Common myeloid progenitor, CD34-positive (primary cell): ENCODE measurements at regions not wholly inside any gene's neighbourhood (a gene's known extent, or its start where the extent isn't known, plus 50 kb on each side); places are given as distances from the start of the nearest gene placed in this dataset.

Source experiments
- CTCF ChIA-PET: fragments of 350-600 bp; sonication (Branson Sonifier 250); formaldehyde crosslinking; loops from one replicate; lab custom pipeline; 2021; ENCODE audit warnings: antibody characterized with exemption; lab: Charles Lee
- POLR2A ChIA-PET: fragments of 350-600 bp; sonication (Branson Sonifier 250); formaldehyde crosslinking; loops from one replicate; lab custom pipeline; 2021; ENCODE audit warnings: antibody characterized with exemption; lab: Charles Lee
- DNase-seq, 3 donors: peaks; one replicate each; pipeline versions ENCODE4 v3.0.0 to v3.0.0-alpha.2; 2013
- H3K27ac ChIP-seq, 2 experiments: 1 replicate in 1 of 2; 2 replicates in 1 of 2; pipeline ENCODE4 v1.7.0; 2013; ENCODE audit warnings: inconsistent platforms in 2 of 2, low read length in 2 of 2, mild to moderate bottlenecking in 2 of 2, low read depth in 1 of 2, moderate library complexity in 1 of 2; ENCODE audit not compliant: severe bottlenecking in 2 of 2, insufficient read depth in 1 of 2, poor library complexity in 1 of 2
- H3K27me3 ChIP-seq, 5 experiments: replicated peaks in 2 of 5; 1 replicate in 3 of 5; 2 replicates in 2 of 5; pipeline versions ENCODE4 v1.6.1 to v1.7.0; 2013; ENCODE audit warnings: low read length in 4 of 5, mild to moderate bottlenecking in 2 of 5, moderate library complexity in 2 of 5, inconsistent platforms in 1 of 5; ENCODE audit not compliant: insufficient read depth in 5 of 5, control insufficient read depth in 4 of 5
- H3K36me3 ChIP-seq, 4 experiments: 1 replicate in 2 of 4; 2 replicates in 2 of 4; pipeline versions ENCODE4 v1.6.1 to v1.7.0; 2013; ENCODE audit warnings: low read length in 3 of 4, control low read depth in 1 of 4, mild to moderate bottlenecking in 1 of 4; ENCODE audit not compliant: control insufficient read depth in 4 of 4, insufficient read depth in 4 of 4
- H3K4me1 ChIP-seq, 4 experiments: 1 replicate in 3 of 4; 2 replicates in 1 of 4; pipeline versions ENCODE4 v1.6.1 to v1.7.1; 2013; ENCODE audit warnings: low read length in 3 of 4, mild to moderate bottlenecking in 3 of 4, control low read depth in 1 of 4, inconsistent platforms in 1 of 4, moderate library complexity in 1 of 4; ENCODE audit not compliant: control insufficient read depth in 4 of 4, insufficient read depth in 4 of 4; ENCODE audit errors: control extremely low read depth in 1 of 4
- H3K4me3 ChIP-seq, 7 experiments: 1 replicate in 4 of 7; 2 replicates in 3 of 7; pipeline versions ENCODE4 v1.5.1 to v1.7.0; 2013; ENCODE audit warnings: mild to moderate bottlenecking in 7 of 7, low read length in 6 of 7, moderate library complexity in 6 of 7, inconsistent platforms in 2 of 7, low read depth in 2 of 7, control low read depth in 1 of 7; ENCODE audit not compliant: insufficient read depth in 4 of 7, control insufficient read depth in 1 of 7; ENCODE audit errors: extremely low read depth in 1 of 7
- H3K9me3 ChIP-seq, 5 experiments: 1 replicate in 4 of 5; 2 replicates in 1 of 5; pipeline versions ENCODE4 v1.6.1 to v1.7.1; 2013; ENCODE audit warnings: low read length in 4 of 5, mild to moderate bottlenecking in 2 of 5, inconsistent platforms in 1 of 5, low read depth in 1 of 5, moderate library complexity in 1 of 5; ENCODE audit not compliant: control insufficient read depth in 4 of 5, insufficient read depth in 2 of 5; ENCODE audit errors: control extremely low read depth in 1 of 5
- WGBS: methylation state at CpG from one replicate; pipeline ENCODE4 v1.1.5; 2013; ENCODE audit not compliant: insufficient coverage; 5-methylcytosine and 5-hydroxymethylcytosine counted together

GRCh38 chr2:37857575-37858399, 67.3 kb upstream of the RMDN2 start:
- H3K36me3 ChIP-seq, result no peaks in the 10 kb centered on the region
- H3K4me3 ChIP-seq, result no peak overlapping the region
- no peak for DNase-seq
- peaks cover 0 to 8% (median 0%) of the 10 kb centered on the region in 5 experiments for H3K9me3 ChIP-seq
- no peak overlapping the region for H3K27ac ChIP-seq
- 96% methylated on average over 7 of the region's 11 CpGs for WGBS
- H3K27me3 ChIP-seq, result no peaks in the 10 kb centered on the region
- POLR2A ChIA-PET, result interaction anchor here (0.6 kb wide), 1 partner anchor 22 kb away, joined by 3 read pairs; no protein-coding TSS in a partner anchor
- CTCF ChIA-PET, result interaction anchor here (0.7 to 4.6 kb wide), 3 partner anchors 18 to 461 kb away, joined by 3 to 43 read pairs (median 4); no protein-coding TSS in a partner anchor
- H3K4me1 ChIP-seq, result peaks cover 8 to 44% (median 37%) of the 10 kb centered on the region in 4 experiments

GRCh38 chr2:37858400-37858711, 66.7 kb upstream of the RMDN2 start:
- POLR2A ChIA-PET, result no interaction called here
- peaks cover 0 to 8% (median 0%) of the 10 kb centered on the region in 5 experiments for H3K9me3 ChIP-seq
- no peak for DNase-seq
- H3K27ac ChIP-seq, result no peak overlapping the region
- no peaks in the 10 kb centered on the region for H3K27me3 ChIP-seq
- H3K4me3 ChIP-seq, result no peak overlapping the region
- 100% methylated on average over 2 of the region's 2 CpGs for WGBS
- peaks cover 8 to 40% (median 37%) of the 10 kb centered on the region in 4 experiments for H3K4me1 ChIP-seq
- no peaks in the 10 kb centered on the region for H3K36me3 ChIP-seq
- CTCF ChIA-PET, result interaction anchor here (0.7 to 2.0 kb wide), 2 partner anchors 22 to 462 kb away, joined by 3 to 4 read pairs; no protein-coding TSS in a partner anchor

GRCh38 chr2:37858725-37859267, 66.3 kb upstream of the RMDN2 start:
- Histone ChIP-seq H3K9me3 (peaks cover 0 to 8% (median 0%) of the 10 kb centered on the region in 5 experiments), H3K27me3 (no peaks in the 10 kb centered on the region), H3K36me3 (no peaks in the 10 kb centered on the region), H3K4me1 (peaks cover 8 to 38% (median 35%) of the 10 kb centered on the region in 4 experiments), H3K4me3 (no peak overlapping the region), H3K27ac (no peak overlapping the region)
- 73% methylated on average over 5 of the region's 5 CpGs for WGBS
- ChIA-PET CTCF (interaction anchor here (1.1 to 2.0 kb wide), 3 partner anchors 9 to 463 kb away, joined by 3 to 4 read pairs (median 4); no protein-coding TSS in a partner anchor), POLR2A (no interaction called here)
- no peak for DNase-seq

GRCh38 chr2:37862620-37863019, 62.5 kb upstream of the RMDN2 start:
- Histone ChIP-seq H3K9me3 (peaks cover 0 to 8% (median 0%) of the 10 kb centered on the region in 5 experiments), H3K27ac (no peak overlapping the region), H3K36me3 (no peaks in the 10 kb centered on the region), H3K4me3 (no peak overlapping the region), H3K27me3 (no peaks in the 10 kb centered on the region), H3K4me1 (peaks cover 0 to 8% (median under 1%) of the 10 kb centered on the region in 4 experiments)
- 91% methylated on average over 4 of the region's 5 CpGs for WGBS
- CTCF ChIA-PET, result interaction anchor here (1.2 to 2.0 kb wide), 2 partner anchors 9 to 14 kb away, joined by 3 to 11 read pairs; no protein-coding TSS in a partner anchor
- POLR2A ChIA-PET, result no interaction called here
- no peak for DNase-seq

GRCh38 chr2:37864217-37864616, 60.9 kb upstream of the RMDN2 start:
- H3K27me3 ChIP-seq, result no peaks in the 10 kb centered on the region
- WGBS, result no CpG with 5 or more reads among the region's 2 CpGs
- no peak for DNase-seq
- H3K4me1 ChIP-seq, result peaks cover 0 to 11% (median 1%) of the 10 kb centered on the region in 4 experiments
- no peaks in the 10 kb centered on the region for H3K36me3 ChIP-seq
- H3K9me3 ChIP-seq, result peaks cover 0 to 6% (median 0%) of the 10 kb centered on the region in 5 experiments
- H3K4me3 ChIP-seq, result no peak overlapping the region
- no peak overlapping the region for H3K27ac ChIP-seq
- ChIA-PET CTCF (interaction anchor here (5.9 kb wide), 1 partner anchor 12 kb away, joined by 47 read pairs; no protein-coding TSS in a partner anchor), POLR2A (no interaction called here)

GRCh38 chr2:37865640-37866039, 59.4 kb upstream of the RMDN2 start:
- H3K9me3 ChIP-seq, result no peaks in the 10 kb centered on the region
- H3K27me3 ChIP-seq, result no peaks in the 10 kb centered on the region
- CTCF ChIA-PET, result interaction anchor here (1.0 to 5.9 kb wide), 3 partner anchors 9 to 451 kb away, joined by 4 to 47 read pairs (median 5); no protein-coding TSS in a partner anchor
- no peak for DNase-seq
- POLR2A ChIA-PET, result no interaction called here
- no peak overlapping the region for H3K27ac ChIP-seq
- H3K36me3 ChIP-seq, result no peaks in the 10 kb centered on the region
- H3K4me3 ChIP-seq, result no peak overlapping the region
- peaks cover 0 to 11% (median 1%) of the 10 kb centered on the region in 4 experiments for H3K4me1 ChIP-seq
- 99% methylated on average over 5 of the region's 5 CpGs for WGBS
